ENCODE measurements at regions not wholly inside any gene's neighbourhood (a gene's known extent, or its start where the extent isn't known, plus 50 kb on each side); places are given as distances from the start of the nearest gene placed in this dataset.

GRCh38 chr6:156028335-156029131 is 572.9 kb upstream of the NOX3 start:
- no peak for DNase-seq

DNA sequence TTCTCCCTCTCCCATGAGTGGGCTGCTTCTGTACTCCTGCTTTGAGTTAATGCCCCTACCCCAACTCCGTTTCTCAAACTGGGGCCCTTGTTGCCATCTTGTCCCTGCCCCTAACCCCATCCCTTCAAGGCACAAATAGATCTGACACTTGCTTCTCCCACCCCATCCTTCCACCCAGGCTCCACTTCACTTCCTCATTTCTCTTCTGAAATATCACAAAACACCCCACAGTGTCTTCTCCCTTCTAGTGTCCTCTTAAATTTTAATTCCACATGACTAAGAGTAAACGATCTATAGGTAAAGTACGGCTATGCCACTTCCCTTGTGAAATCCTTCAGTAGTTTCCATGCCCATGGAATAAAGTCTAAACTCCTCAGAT is 571.6 kb upstream of the NOX3 start:
- DNase-seq: no peak

DNA sequence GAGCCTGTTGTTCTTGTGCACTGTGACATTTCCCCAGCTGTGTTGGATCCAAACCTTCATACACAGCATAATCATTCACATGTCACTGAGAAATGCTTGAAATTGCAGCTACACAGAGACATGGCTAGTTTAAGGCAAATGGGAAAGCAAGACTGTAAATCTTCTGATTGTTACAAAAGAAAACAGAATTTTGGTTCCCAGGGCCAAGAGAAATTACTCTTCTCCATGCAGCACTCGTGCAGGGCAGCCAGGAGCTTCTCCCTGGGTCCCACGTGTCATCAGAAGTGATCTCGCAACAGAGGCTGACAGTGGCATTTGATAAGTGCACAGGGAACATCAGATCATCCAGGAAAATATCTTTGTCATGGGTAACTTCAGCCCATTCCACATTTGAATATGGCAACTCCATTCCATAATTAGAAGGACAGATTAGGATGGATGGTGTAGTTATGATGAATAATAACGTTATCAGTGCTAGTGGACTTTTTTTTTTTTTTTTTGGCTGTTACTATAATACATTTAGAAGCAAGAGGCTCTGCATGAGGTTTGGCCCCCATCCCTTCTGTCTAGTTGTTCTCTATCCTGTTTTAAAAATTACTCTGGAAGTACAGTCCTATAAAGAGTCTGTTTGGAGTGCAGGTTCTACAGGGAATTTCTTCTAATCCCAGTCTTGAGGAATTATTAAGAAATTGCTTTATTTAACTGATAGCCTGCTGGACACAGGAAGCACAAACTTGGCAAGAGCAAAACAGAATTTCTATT is 571.0 kb upstream of the NOX3 start:
- no peak for DNase-seq

DNA sequence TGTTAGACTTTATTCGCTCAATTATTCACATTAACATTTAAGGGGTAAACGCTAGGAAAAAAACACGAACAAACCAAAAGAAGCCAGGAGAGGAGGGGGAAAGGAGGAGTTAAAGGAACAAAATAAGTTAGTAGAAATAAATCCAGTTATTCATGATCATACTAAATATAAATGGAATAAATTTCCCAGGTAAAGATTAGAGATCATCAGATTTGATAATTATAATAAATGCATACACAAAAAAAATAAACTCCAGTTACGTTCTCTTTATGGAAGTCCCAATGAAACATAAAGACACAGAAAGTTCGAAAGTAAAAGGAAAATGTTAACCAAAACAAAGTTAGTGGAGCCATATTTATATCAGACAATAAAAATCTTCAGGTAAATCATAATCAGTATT is 568.7 kb upstream of the NOX3 start:
- no peak for DNase-seq

DNA sequence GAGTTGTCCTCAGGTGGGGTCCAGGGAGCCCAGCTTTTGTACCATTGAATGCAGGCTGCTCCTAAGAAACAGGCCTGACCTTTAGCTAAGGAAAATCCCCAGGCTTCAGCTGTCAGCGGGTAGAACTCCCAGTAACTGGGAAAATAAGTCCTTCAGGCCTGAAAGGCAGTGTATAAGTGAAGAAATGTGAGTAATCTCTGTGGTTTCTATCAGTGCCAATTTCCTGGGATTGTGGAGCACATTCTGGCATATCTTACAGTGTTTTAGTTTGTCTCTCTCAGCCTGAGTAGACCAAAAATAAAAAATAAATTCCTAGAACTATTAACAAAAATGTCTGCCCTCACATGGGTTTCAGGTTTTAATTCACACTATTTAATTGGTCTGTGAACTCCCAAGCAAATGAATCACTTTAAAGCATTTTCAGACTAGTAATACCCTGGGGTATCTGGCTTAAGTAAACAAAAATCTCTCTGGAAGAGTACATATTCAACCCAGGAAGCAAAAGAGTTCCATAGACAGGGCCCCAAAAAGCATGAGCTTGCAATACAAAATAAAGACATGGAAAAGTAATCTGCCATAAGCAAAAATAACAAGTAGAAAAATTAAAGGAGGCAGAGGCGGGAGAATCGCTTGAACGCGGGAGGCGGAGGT is 566.2 kb upstream of the NOX3 start:
- no peak for DNase-seq

- no peak for DNase-seq
Measured at GRCh38 chr6:156017838-156018237, 562.2 kb upstream of the NOX3 start.

DNA sequence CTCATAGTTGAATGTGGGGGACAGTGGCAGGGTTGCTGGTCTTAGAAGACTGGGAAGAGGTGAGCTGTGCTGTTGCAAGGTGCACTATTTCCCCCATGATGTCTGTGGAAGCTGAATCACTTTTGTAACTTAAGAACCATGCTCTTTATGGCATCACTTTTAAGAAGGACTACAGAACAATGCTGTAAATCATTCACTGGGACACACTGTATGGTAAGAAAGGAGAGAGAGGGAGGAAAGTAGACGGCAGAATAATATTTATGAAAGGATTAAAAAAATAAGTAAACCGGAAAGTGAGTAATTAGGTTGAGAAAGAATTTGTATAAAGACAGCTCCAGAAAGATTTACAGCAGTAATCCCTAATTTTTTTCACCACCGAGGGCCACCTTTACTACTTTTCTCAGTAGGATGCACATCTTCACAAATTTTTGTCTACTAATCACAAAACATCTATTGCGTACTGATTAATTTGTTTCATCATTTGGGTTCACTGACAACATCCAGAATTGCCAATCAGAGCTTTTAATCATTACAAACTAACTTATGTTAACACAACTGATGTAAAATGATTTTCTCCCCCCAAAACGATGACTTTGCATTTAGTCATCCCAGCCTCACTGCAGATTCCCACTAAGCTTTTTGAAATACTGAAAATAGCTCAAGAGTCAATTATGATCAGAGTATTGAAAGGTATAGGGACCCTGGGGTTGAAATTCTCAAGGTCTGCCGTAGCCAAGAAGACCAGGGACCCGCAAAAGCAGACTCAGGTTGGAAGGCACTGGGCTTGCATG is 560.7 kb upstream of the NOX3 start:
- no peak for DNase-seq

DNA sequence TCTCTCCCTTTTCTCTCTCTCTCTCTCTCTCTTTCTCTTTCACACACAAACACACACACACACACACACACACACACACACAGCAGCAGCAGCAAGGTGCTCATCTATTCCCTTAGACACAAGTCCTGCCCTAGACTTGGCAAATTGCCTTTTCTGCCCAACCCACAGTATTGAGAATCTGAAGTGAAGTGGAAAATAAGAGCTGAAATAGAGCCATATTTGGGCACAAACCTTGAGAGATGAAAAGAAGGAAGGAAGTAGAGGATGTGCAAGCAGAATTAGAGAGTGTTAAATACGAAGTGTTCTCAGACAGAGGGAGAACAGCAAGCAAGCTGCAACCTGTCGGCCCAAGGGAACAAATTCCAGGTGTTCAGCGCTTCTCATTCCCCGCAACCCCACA is 557.5 kb upstream of the NOX3 start:
- DNase-seq: no peak

DNA sequence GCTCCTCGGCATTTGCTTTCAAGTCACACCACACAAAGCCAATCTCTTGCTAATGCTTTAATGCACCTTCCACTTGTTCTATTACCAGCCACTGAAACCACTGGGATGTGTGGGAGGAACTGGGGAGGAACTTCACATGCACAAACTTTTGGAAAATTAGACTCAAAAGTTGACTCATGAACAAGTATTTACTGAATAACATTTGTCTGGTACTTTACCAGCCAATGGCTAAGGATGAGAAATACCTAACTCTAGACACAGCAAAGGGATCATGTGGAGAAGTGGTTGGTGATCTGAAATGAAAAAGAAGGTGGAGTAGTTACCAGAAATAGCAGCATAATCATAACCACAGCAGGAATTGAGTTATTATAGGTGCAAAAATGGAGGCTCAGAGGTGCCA is 554.0 kb upstream of the NOX3 start:
- DNase-seq: no peak

DNA sequence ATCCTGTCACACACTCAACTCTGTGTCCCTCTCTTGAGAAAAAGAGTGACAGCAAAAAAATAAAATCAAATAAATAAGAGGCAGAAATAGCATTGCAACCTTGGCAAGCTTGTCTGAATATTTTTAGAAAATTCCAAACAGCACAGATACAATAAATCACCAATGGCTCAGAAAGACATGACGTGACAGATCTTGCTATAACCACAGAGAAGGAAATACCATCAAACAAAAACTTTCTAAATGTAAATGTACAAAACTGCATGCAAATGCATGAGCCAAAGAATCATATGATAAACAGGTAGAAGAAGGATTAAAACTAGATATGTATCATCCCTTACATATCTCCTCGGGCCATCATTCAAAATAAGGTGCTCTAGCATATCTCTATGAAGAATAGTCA is 549.2 kb upstream of the NOX3 start:
- DNase-seq: no peak

GRCh38 chr6:155996151-155996550 is 540.5 kb upstream of the NOX3 start:
- no peak for DNase-seq

- DNase-seq: no peak
Measured at GRCh38 chr6:155995281-155995680, 539.6 kb upstream of the NOX3 start.

- no peak for DNase-seq
Measured at GRCh38 chr6:155994086-155994485, 538.4 kb upstream of the NOX3 start.

DNA sequence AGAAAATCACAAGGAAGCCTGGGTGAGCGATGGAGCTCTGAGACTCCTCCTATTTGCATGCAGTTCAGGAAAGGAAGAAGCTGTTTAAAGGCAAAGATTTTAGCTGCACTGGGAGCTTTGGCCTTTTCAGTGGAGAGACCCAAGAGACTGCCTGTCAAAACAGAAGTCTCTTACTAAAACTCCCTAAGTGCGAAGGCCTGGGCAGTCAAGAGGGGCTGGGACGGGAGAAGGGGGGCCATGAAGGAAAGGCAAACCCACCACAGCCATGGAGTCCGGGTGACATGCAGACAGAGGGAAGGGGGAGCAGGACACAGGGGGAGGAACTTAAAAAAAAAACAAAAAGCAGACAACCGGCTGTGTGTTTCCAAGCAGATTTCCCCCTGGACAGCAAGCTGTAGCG is 537.6 kb upstream of the NOX3 start:
- no peak for DNase-seq

GRCh38 chr6:155985660-155986138 is 530.1 kb upstream of the NOX3 start:
- no peak for DNase-seq

- no peak for DNase-seq
Measured at GRCh38 chr6:155980768-155981079, 525.1 kb upstream of the NOX3 start.

GRCh38 chr6:155980014-155980767 is 524.6 kb upstream of the NOX3 start:
- no peak for DNase-seq

DNA sequence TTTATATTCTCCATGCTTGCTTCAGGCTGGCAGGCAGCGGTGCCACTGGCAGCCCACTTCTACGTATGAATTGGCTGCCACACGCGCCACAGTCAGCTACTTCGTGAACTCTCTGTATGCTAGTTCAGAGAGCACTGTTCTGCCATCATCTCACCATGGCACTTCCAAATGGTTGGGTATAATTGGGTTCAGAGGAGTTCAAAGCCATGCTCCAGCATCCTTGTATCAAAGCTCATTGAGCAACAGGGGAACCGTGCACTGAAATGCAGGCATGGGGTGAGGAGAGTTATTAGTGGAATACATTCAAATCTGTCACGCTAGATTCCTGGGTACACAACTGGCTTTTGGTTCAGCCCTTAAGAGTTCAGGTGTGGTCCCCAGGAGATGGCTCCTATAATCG is 519.9 kb upstream of the NOX3 start:
- DNase-seq: no peak

DNA sequence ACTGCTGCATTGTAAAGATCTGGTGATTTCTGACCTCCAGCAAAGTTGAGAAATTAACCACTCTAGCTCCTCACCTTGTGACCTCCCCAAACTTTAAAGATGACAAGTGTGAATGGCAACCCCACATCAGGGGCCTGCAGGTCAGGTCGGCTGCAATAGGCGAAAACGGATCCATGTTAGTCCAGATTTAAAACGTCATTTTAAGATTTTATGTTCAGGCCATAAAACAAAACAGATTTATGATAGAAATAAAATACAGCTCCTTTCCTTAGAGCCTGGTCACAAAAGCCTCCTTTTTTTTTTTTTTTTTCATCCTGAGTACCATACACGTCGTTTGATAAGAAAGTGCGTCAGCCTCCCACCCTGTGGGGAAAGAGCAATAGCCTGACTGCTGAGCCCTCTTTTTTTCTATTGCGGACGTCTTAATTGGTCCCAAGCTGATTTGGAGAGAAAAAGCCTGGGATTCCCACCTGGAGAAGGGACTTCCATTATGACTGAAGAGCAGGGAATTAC is 519.2 kb upstream of the NOX3 start:
- DNase-seq: no peak

DNA sequence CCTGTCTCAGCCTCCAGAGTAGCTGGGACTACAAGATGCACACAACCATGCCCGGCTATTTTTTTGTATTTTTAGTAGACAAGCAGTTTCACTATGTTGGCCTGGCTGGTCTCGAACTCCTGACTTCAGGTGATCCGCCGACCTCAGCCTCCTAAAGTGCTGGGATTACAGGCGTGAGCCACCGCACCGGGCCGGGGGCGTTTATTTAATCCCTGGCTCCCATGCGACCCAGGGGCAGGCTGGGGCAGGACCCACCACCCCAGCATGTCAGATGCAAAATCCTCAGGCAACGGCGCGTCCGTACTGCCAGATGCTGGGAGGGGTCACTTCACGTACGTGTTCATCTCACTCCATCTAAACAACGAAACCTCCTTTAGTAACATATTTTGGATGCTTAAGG is 518.7 kb upstream of the NOX3 start:
- no peak for DNase-seq

GRCh38 chr6:155970876-155971708 is 515.5 kb upstream of the NOX3 start:
- DNase-seq: no peak
